Body of pancreas (tissue), 4 donors: ENCODE measurements at regions not wholly inside any gene's neighbourhood (a gene's known extent, or its start where the extent isn't known, plus 50 kb on each side); places are given as distances from the start of the nearest gene placed in this dataset.

ENCODE experiments used
- ATAC-seq: fragments of 150-250 bp; one replicate; pipeline ENCODE4 v1.9.1; 2016
- DNase-seq, 4 donors: peaks; one replicate each; pipeline ENCODE4 v3.0.0-alpha.2; 2019
- H3K27ac ChIP-seq, 4 donors: fragments of 200-600 bp; sonication (generic); 1 replicate in 3 of 4; 2 replicates in 1 of 4; pipeline versions ENCODE4 v1.5.1 to v1.6.1; 2016 to 2019; ENCODE audit warnings: mild to moderate bottlenecking in 1 of 4, mixed read lengths in 1 of 4, moderate library complexity in 1 of 4
- H3K27me3 ChIP-seq, 2 donors: fragments of 200-600 bp; sonication (generic); one replicate each; pipeline ENCODE4 v1.6.0; 2016; ENCODE audit warnings: mild to moderate bottlenecking in 1 of 2
- H3K36me3 ChIP-seq, 2 donors: fragments of 200-600 bp; sonication (generic); replicated peaks in 1 of 2; 2 replicates each; pipeline ENCODE4 v1.5.1; 2016; ENCODE audit warnings: low read depth in 2 of 2; ENCODE audit not compliant: insufficient read depth in 1 of 2
- H3K4me1 ChIP-seq: fragments of 200-600 bp; sonication (generic); one replicate; pipeline ENCODE4 v1.6.0; 2016
- H3K4me3 ChIP-seq, 2 donors: fragments of 200-600 bp; sonication (generic); 1 replicate in 1 of 2; 2 replicates in 1 of 2; pipeline ENCODE4 v1.5.1; 2016 to 2019
- H3K9me3 ChIP-seq, 3 donors: fragments of 200-600 bp; sonication (generic); 1 replicate in 2 of 3; 2 replicates in 1 of 3; pipeline ENCODE4 v1.5.1; 2016
- CTCF ChIP-seq, 7 experiments: fragments of 450-650 bp in 4 of 7; fragments of 200-600 bp in 3 of 7; sonication (generic) in 3 of 7; IDR thresholded peaks; one replicate each; pipeline ENCODE4 v1.5.1; 2016 to 2019; ENCODE audit warnings: antibody characterized with exemption in 7 of 7
- POLR2A ChIP-seq, 3 donors: fragments of 450-650 bp; IDR thresholded peaks; one replicate each; pipeline ENCODE4 v1.6.1; 2016; ENCODE audit warnings: antibody characterized with exemption in 3 of 3, mild to moderate bottlenecking in 2 of 3
- WGBS, 2 donors: methylation state at CpG; one replicate each; pipeline ENCODE4 v1.1.5; 2017; 5-methylcytosine and 5-hydroxymethylcytosine counted together
- intact Hi-C: fragments of 100-400 bp; cut with DNase I; formaldehyde crosslinking; loops from one replicate; pipeline ENCODE4 v1.15.1; 2023

- no peaks in the 10 kb centered on the region for H3K36me3 ChIP-seq
- no peak overlapping the region for H3K4me3 ChIP-seq
- intact Hi-C loops: no loop called here
- H3K4me1 ChIP-seq: no peaks in the 10 kb centered on the region
- H3K9me3 ChIP-seq: no peaks in the 10 kb centered on the region
- TF ChIP-seq CTCF (IDR thresholded peaks at IDR 0.05): no peak
- TF ChIP-seq POLR2A (IDR thresholded peaks at IDR 0.05): no peak
- no peak for ATAC-seq
- DNase-seq: no peak
- 73% methylated on average over 5 of the region's 5 CpGs for WGBS, 2 donors
- no peak overlapping the region for H3K27ac ChIP-seq
- H3K27me3 ChIP-seq: no peaks in the 10 kb centered on the region
These were observed 144.6 kb downstream of the TPH2 start for GRCh38 chr12:72082986-72083820.

GRCh38 chr12:72084061-72084460 lies 145.4 kb downstream of the TPH2 start:
- Histone ChIP-seq H3K27me3 (no peaks in the 10 kb centered on the region), H3K4me3 (no peak overlapping the region), H3K36me3 (no peaks in the 10 kb centered on the region), H3K27ac (no peak overlapping the region), H3K4me1 (no peaks in the 10 kb centered on the region), H3K9me3 (no peaks in the 10 kb centered on the region)
- 0 to 47% methylated on average over 1 of the region's 1 CpG for WGBS, 2 donors
- no peak for DNase-seq
- TF ChIP-seq CTCF (IDR thresholded peaks at IDR 0.05) (no peak), POLR2A (IDR thresholded peaks at IDR 0.05) (no peak)
- ATAC-seq: no peak
- intact Hi-C loops: no loop called here

GRCh38 chr12:72084880-72085279 lies 146.2 kb downstream of the TPH2 start:
- intact Hi-C loops: no loop called here
- no peak overlapping the region for H3K4me3 ChIP-seq
- H3K9me3 ChIP-seq: no peaks in the 10 kb centered on the region
- DNase-seq: no peak
- no peak overlapping the region for H3K27ac ChIP-seq
- WGBS, 2 donors: 42 to 48% methylated on average over 1 of the region's 1 CpG
- no peak for TF ChIP-seq CTCF (IDR thresholded peaks at IDR 0.05)
- TF ChIP-seq POLR2A (IDR thresholded peaks at IDR 0.05): no peak
- peaks cover 7% of the 10 kb centered on the region for H3K4me1 ChIP-seq
- no peak for ATAC-seq
- H3K36me3 ChIP-seq: no peaks in the 10 kb centered on the region
- H3K27me3 ChIP-seq: no peaks in the 10 kb centered on the region

GRCh38 chr12:72089678-72090077 lies 151.0 kb downstream of the TPH2 start:
- no peak for DNase-seq
- peaks cover 23% of the 10 kb centered on the region for H3K4me1 ChIP-seq
- no peaks in the 10 kb centered on the region for H3K27me3 ChIP-seq
- intact Hi-C loops: no loop called here
- H3K36me3 ChIP-seq: no peaks in the 10 kb centered on the region
- no peaks in the 10 kb centered on the region for H3K9me3 ChIP-seq
- TF ChIP-seq POLR2A (IDR thresholded peaks at IDR 0.05): no peak
- TF ChIP-seq CTCF (IDR thresholded peaks at IDR 0.05): no peak
- H3K27ac ChIP-seq: no peak overlapping the region
- ATAC-seq: no peak
- H3K4me3 ChIP-seq: no peak overlapping the region

GRCh38 chr12:72093424-72093823 lies 154.8 kb downstream of the TPH2 start:
- no peak for DNase-seq

More at GRCh38 chr12:72093424-72093823, 154.8 kb downstream of the TPH2 start:
- intact Hi-C loops: no loop called here
- Histone ChIP-seq H3K9me3 (no peaks in the 10 kb centered on the region), H3K4me3 (no peak overlapping the region), H3K27me3 (no peaks in the 10 kb centered on the region), H3K4me1 (peaks cover 33% of the 10 kb centered on the region), H3K27ac (no peak overlapping the region), H3K36me3 (no peaks in the 10 kb centered on the region)
- TF ChIP-seq POLR2A (IDR thresholded peaks at IDR 0.05) (no peak), CTCF (IDR thresholded peaks at IDR 0.05) (no peak)
- no peak for ATAC-seq
- 89 to 92% methylated on average over 2 of the region's 2 CpGs for WGBS, 2 donors
